Neural cell (in vitro differentiated cells): ENCODE measurements at regions not wholly inside any gene's neighbourhood (a gene's known extent, or its start where the extent isn't known, plus 50 kb on each side); places are given as distances from the start of the nearest gene placed in this dataset.
"Not testable (repeated sequence)": the region's sequence is repeated elsewhere in the genome, so short reads cannot be mapped to it uniquely, and the experiment has no call there.

Experiments
- H2AFZ ChIP-seq: fragments of 200-600, 300-800 bp; sonication (generic), shearing (Covaris generic); 2 replicates; pipeline ENCODE4 v1.6.0; 2014; ENCODE audit warnings: low read depth, mild to moderate bottlenecking, antibody characterized with exemption, low read length, moderate library complexity
- H3F3A ChIP-seq: fragments of 200-600 bp; shearing (Covaris generic); 2 replicates; pipeline ENCODE4 v1.6.1; 2016; ENCODE audit warnings: mild to moderate bottlenecking, moderate library complexity, mixed read lengths, antibody characterized with exemption, low read length; ENCODE audit not compliant: insufficient read depth, poor library complexity, severe bottlenecking
- H3K27ac ChIP-seq: fragments of 200-600, 300-800 bp; sonication (generic), shearing (Covaris generic); 2 replicates; pipeline ENCODE4 v1.5.1; 2014; ENCODE audit warnings: mild to moderate bottlenecking, low read length, moderate library complexity
- H3K27me3 ChIP-seq: fragments of 300-800, 200-600 bp; sonication (generic), shearing (Covaris generic); 2 replicates; pipeline ENCODE4 v1.6.0; 2014; ENCODE audit warnings: mild to moderate bottlenecking, low read depth, low read length, moderate library complexity; ENCODE audit not compliant: insufficient read depth
- H3K36me3 ChIP-seq: fragments of 300-800, 200-600 bp; sonication (generic), shearing (Covaris generic); 2 replicates; pipeline ENCODE4 v1.5.1; 2014; ENCODE audit warnings: mild to moderate bottlenecking, antibody characterized with exemption, low read length, moderate library complexity; ENCODE audit not compliant: insufficient read depth
- H3K4me2 ChIP-seq: fragments of 300-800, 200-600 bp; sonication (generic), shearing (Covaris generic); 2 replicates; pipeline ENCODE4 v1.6.0; 2014; ENCODE audit warnings: mild to moderate bottlenecking, low read length
- H3K4me3 ChIP-seq: fragments of 300-800, 200-600 bp; sonication (generic), shearing (Covaris generic); 2 replicates; pipeline ENCODE4 v1.5.1; 2014; ENCODE audit warnings: mild to moderate bottlenecking, low read length, moderate library complexity
- H3K79me2 ChIP-seq: fragments of 200-600 bp; shearing (Covaris generic); replicated peaks from 2 replicates; pipeline ENCODE4 v1.6.0; 2014; ENCODE audit warnings: mild to moderate bottlenecking, low read length, moderate library complexity; ENCODE audit not compliant: insufficient read depth
- H3K9ac ChIP-seq: fragments of 300-800, 200-600 bp; sonication (generic), shearing (Covaris generic); 2 replicates; pipeline ENCODE4 v1.6.1; 2016; ENCODE audit warnings: mild to moderate bottlenecking, low read length, mixed read lengths
- H3K9me2 ChIP-seq: fragments of 200-600 bp; shearing (Covaris generic); 2 replicates; pipeline ENCODE4 v1.6.1; 2016; ENCODE audit warnings: mild to moderate bottlenecking, low read length, mixed read lengths; ENCODE audit not compliant: insufficient read depth
- H3K9me3 ChIP-seq: fragments of 200-600, 300-800 bp; sonication (generic), shearing (Covaris generic); 2 replicates; pipeline ENCODE4 v1.6.1; 2016; ENCODE audit warnings: mild to moderate bottlenecking, mixed run types, low read length, moderate library complexity, mixed read lengths
- H4K20me1 ChIP-seq: fragments of 200-600 bp; shearing (Covaris generic); 2 replicates; pipeline ENCODE4 v1.6.1; 2016; ENCODE audit warnings: mild to moderate bottlenecking, mixed run types; ENCODE audit not compliant: insufficient read depth
- EP300 ChIP-seq: fragments of 450-650 bp; conservative IDR thresholded peaks from 2 replicates; pipeline ENCODE4 v1.6.1; 2014; ENCODE audit warnings: antibody characterized with exemption, mild to moderate bottlenecking, moderate library complexity; ENCODE audit not compliant: poor library complexity, severe bottlenecking
- EZH2 ChIP-seq: fragments of 200-600, 300-800 bp; shearing (Covaris generic), sonication (generic); IDR thresholded peaks from 2 replicates; pipeline ENCODE4 v1.6.1; 2014; ENCODE audit warnings: antibody characterized with exemption, low read length, borderline replicate concordance, mild to moderate bottlenecking; ENCODE audit not compliant: insufficient read depth, poor library complexity, severe bottlenecking
- MXI1 ChIP-seq: fragments of 450-650 bp; conservative IDR thresholded peaks from 2 replicates; pipeline ENCODE4 v1.6.1; 2014; ENCODE audit warnings: antibody characterized with exemption, mild to moderate bottlenecking; ENCODE audit not compliant: poor library complexity, severe bottlenecking
- POLR2AphosphoS5 ChIP-seq: IDR thresholded peaks from 2 replicates; pipeline ENCODE4 v1.6.1; 2012
- RAD21 ChIP-seq: fragments of 450-650 bp; conservative IDR thresholded peaks from 2 replicates; pipeline ENCODE4 v1.6.1; 2014; ENCODE audit warnings: antibody characterized with exemption, mild to moderate bottlenecking, moderate library complexity
- SMC3 ChIP-seq: fragments of 450-650 bp; conservative IDR thresholded peaks from 2 replicates; pipeline ENCODE4 v1.6.1; 2014; ENCODE audit warnings: antibody characterized with exemption, mild to moderate bottlenecking, moderate library complexity; ENCODE audit not compliant: poor library complexity
- TAF1 ChIP-seq: IDR thresholded peaks from 2 replicates; pipeline ENCODE4 v1.6.1; 2012; ENCODE audit warnings: low read depth
- TF ChIP-seq, protein P1 (sequence below): fragments of 450-650 bp; IDR thresholded peaks from 2 replicates; pipeline ENCODE4 v1.5.1; 2014; ENCODE audit warnings: antibody characterized with exemption, mild to moderate bottlenecking, moderate library complexity; ENCODE audit not compliant: poor library complexity, severe bottlenecking
- TF ChIP-seq, protein P2 (sequence below): IDR thresholded peaks from 2 replicates; pipeline ENCODE4 v1.6.1; 2012; ENCODE audit warnings: borderline replicate concordance

DNA sequence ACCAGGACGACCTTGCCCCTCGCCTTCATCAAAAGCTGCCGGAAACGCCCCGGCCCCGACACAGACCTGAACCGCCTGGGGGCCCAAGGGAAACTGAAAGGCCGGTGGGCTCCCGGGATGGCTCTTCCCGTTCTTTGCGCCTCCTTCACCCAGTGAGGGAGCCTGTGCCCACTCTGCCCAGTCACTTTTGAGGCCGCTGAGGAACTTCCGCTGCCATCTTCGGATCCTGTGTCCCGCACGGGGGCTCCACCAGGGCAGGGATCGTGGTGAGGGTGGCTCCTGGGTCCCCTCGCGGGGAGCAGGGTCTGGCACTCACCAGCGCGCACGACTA is 104.0 kb downstream of the PPIAL4G start:
- H3K27me3 ChIP-seq = no peaks in the 10 kb centered on the region
- no peaks in the 10 kb centered on the region for H3K9me2 ChIP-seq
- H3K36me3 ChIP-seq = no peaks in the 10 kb centered on the region
- no peak overlapping the region for H3K9ac ChIP-seq
- no peak overlapping the region for H2AFZ ChIP-seq
- H4K20me1 ChIP-seq = no peaks in the 10 kb centered on the region
- no peaks in the 10 kb centered on the region for H3F3A ChIP-seq
- no peaks in the 10 kb centered on the region for H3K9me3 ChIP-seq
- H3K4me2 ChIP-seq = no peak overlapping the region
- TF ChIP-seq RAD21 (no peak), TAF1 (no peak)
- TF ChIP-seq, protein P1, sequence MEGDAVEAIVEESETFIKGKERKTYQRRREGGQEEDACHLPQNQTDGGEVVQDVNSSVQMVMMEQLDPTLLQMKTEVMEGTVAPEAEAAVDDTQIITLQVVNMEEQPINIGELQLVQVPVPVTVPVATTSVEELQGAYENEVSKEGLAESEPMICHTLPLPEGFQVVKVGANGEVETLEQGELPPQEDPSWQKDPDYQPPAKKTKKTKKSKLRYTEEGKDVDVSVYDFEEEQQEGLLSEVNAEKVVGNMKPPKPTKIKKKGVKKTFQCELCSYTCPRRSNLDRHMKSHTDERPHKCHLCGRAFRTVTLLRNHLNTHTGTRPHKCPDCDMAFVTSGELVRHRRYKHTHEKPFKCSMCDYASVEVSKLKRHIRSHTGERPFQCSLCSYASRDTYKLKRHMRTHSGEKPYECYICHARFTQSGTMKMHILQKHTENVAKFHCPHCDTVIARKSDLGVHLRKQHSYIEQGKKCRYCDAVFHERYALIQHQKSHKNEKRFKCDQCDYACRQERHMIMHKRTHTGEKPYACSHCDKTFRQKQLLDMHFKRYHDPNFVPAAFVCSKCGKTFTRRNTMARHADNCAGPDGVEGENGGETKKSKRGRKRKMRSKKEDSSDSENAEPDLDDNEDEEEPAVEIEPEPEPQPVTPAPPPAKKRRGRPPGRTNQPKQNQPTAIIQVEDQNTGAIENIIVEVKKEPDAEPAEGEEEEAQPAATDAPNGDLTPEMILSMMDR = no peak
- H3K27ac ChIP-seq = no peak overlapping the region
- H3K79me2 ChIP-seq = no peaks in the 10 kb centered on the region
- no peak overlapping the region for H3K4me3 ChIP-seq

DNA sequence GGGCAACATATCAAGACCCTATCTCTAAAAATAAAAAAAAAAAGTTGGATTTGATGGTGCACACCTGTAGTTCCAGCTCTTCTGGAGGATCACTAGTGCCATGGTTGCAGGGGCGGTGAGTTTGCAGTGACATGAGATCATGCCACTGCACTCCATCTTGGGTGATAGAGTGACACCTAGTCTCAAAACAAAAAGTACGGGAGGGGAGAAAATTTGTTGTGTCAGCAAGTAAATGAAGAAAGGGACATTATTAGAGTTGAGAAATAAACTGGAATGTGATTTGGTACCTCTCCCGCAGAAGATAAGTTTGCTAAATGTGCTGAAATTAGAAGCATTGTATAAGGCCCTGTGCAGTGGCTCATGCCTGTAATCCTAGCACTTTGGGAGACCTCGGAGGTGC is 105.1 kb downstream of the PPIAL4G start:
- not testable (repeated sequence) for H3K79me2 ChIP-seq, H3K27ac ChIP-seq, H3K4me3 ChIP-seq, H3K36me3 ChIP-seq, H3K4me2 ChIP-seq, H3K9ac ChIP-seq, H4K20me1 ChIP-seq, H3K27me3 ChIP-seq, H2AFZ ChIP-seq, H3K9me3 ChIP-seq, H3F3A ChIP-seq, H3K9me2 ChIP-seq

DNA sequence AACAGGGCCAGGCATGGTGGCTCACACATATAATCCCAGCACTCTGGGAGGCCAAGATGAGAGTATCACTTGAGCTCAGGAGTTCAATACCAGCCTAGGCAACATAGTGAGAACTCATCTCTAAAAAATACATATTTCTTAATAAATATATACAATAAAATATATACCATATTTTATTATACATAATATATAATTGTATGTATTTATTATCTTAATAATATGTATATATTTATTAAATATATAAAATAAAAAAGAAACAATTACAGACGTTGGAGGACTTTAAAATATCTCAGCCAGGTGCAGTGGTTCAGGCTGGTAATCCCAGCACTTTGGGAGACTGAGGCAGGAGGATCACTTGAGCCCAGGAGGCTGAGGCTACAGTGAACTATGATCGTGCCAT is 106.1 kb downstream of the PPIAL4G start:
- not testable (repeated sequence) for H3K79me2 ChIP-seq, H3K27me3 ChIP-seq, H3K36me3 ChIP-seq, H3K9ac ChIP-seq, H3K9me3 ChIP-seq, H3K4me3 ChIP-seq, H4K20me1 ChIP-seq, H3K4me2 ChIP-seq, H3K27ac ChIP-seq, H2AFZ ChIP-seq, H3F3A ChIP-seq, H3K9me2 ChIP-seq

DNA sequence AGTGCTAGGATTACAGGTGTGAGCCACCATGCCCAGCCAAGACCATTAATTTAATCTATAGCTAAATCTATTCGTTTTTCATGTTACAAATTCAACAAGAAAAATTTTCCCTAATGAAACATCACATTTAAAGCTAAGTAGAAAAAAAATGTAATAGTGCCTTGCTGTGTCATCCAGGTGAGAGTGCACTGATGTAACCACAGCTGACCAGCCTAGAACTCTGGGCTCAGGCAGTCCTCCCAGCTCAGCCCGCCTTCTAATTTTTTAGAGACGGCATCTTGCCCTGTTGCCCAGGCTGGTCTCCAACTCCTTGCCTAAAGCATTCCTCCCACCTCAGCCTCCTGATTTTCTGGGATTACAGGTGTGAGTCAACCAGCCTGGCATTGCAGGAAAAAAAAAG is 109.0 kb downstream of the PPIAL4G start:
- H3K9me2 ChIP-seq = no peaks in the 10 kb centered on the region
- no peaks in the 10 kb centered on the region for H3F3A ChIP-seq
- H2AFZ ChIP-seq = no peak overlapping the region
- H3K4me2 ChIP-seq = no peak overlapping the region
- TF ChIP-seq EZH2 = no peak
- no peak for TF ChIP-seq EP300
- TF ChIP-seq, protein P1 = no peak
- TF ChIP-seq RAD21 = no peak
- no peak for TF ChIP-seq TAF1
- TF ChIP-seq, protein P2, sequence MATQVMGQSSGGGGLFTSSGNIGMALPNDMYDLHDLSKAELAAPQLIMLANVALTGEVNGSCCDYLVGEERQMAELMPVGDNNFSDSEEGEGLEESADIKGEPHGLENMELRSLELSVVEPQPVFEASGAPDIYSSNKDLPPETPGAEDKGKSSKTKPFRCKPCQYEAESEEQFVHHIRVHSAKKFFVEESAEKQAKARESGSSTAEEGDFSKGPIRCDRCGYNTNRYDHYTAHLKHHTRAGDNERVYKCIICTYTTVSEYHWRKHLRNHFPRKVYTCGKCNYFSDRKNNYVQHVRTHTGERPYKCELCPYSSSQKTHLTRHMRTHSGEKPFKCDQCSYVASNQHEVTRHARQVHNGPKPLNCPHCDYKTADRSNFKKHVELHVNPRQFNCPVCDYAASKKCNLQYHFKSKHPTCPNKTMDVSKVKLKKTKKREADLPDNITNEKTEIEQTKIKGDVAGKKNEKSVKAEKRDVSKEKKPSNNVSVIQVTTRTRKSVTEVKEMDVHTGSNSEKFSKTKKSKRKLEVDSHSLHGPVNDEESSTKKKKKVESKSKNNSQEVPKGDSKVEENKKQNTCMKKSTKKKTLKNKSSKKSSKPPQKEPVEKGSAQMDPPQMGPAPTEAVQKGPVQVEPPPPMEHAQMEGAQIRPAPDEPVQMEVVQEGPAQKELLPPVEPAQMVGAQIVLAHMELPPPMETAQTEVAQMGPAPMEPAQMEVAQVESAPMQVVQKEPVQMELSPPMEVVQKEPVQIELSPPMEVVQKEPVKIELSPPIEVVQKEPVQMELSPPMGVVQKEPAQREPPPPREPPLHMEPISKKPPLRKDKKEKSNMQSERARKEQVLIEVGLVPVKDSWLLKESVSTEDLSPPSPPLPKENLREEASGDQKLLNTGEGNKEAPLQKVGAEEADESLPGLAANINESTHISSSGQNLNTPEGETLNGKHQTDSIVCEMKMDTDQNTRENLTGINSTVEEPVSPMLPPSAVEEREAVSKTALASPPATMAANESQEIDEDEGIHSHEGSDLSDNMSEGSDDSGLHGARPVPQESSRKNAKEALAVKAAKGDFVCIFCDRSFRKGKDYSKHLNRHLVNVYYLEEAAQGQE = no peak
- TF ChIP-seq POLR2AphosphoS5 = no peak
- TF ChIP-seq SMC3 = no peak
- TF ChIP-seq MXI1 = no peak
- no peaks in the 10 kb centered on the region for H3K36me3 ChIP-seq
- no peaks in the 10 kb centered on the region for H4K20me1 ChIP-seq
- no peak overlapping the region for H3K27ac ChIP-seq
- H3K27me3 ChIP-seq = no peaks in the 10 kb centered on the region
- H3K4me3 ChIP-seq = no peak overlapping the region
- no peak overlapping the region for H3K9ac ChIP-seq
- no peaks in the 10 kb centered on the region for H3K9me3 ChIP-seq
- H3K79me2 ChIP-seq = no peaks in the 10 kb centered on the region
